ENCODE measurements at regions not wholly inside any gene's neighbourhood (a gene's known extent, or its start where the extent isn't known, plus 50 kb on each side); places are given as distances from the start of the nearest gene placed in this dataset.

DNA sequence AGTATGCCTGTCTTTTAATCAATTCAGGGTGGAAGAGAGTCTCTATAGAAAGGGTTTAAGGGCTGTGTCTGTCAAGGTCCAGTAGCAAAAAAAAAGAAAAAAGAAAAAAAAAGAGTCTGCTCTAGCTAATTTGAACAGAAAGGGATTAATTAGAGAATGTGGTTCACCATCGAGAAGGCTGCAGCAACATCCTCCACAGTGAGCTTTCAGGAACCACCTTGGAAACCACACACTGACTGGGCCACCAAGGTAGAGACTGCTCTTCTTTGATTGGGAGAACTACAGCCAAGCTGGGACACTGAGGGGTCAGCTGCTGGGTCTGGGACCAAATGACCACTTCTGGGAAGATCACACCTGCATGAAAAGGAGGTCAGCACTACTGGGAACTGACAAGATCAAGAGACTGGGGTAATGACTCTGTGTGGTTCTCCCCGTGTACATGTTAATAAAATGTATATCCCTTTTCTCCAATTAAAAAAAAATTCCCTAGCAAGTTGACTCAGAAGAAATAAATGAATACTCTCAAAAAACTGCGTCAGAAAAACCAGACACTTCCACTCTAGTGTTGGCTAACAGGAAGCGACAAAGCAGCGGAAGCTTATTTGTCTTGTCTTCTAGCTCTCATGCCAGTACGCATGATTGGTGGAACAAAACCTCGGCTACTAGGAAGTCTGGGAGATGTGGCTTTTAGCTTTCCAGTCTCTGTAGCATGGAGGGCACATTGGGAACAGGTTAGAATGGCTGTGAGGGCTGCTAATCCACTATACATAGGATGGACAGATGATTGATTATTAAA, 60.0 kb upstream of the IVNS1ABP start:
- TF ChIP-seq FOSL2 (IDR thresholded peaks at IDR 0.05; ENCODE audit: borderline replicate concordance, low read depth) (no peak), RXRA (IDR thresholded peaks at IDR 0.05; ENCODE audit: borderline replicate concordance, low read depth) (no peak), FOXJ3 (CRISPR knock-in tag; IDR thresholded peaks at IDR 0.05) (no peak)
- no peak overlapping the region for H3K9ac ChIP-seq
- ChIA-PET CTCF (no interaction called here), POLR2A (no interaction called here)
- no peaks in the 10 kb centered on the region for H3K79me2 ChIP-seq (ENCODE audit: insufficient read depth)
- no peaks in the 10 kb centered on the region for H3K36me3 ChIP-seq (replicated peaks in 1 of 2; ENCODE audit: control insufficient read depth in 1 of 2, insufficient read depth in 2 of 2, low read length in 1 of 2)
- H3F3A ChIP-seq (replicated peaks; ENCODE audit: insufficient read depth), result peaks cover 23% of the 10 kb centered on the region
- H3K4me3 ChIP-seq (ENCODE audit: low read depth in 2 of 2, low read length in 1 of 2), result no peak overlapping the region
- H2AFZ ChIP-seq (ENCODE audit: low read depth), result no peak overlapping the region
- no peaks in the 10 kb centered on the region for H3K9me3 ChIP-seq
- no peak overlapping the region for H3K4me2 ChIP-seq
- no peaks in the 10 kb centered on the region for H3K27me3 ChIP-seq (ENCODE audit: insufficient read depth)
- H3K9me2 ChIP-seq, result no peaks in the 10 kb centered on the region
- peaks cover 11 to 20% of the 10 kb centered on the region in 2 experiments; a peak in 3 of 4 replicates for H3K4me1 ChIP-seq (ENCODE audit: control insufficient read depth in 1 of 2, insufficient read depth in 2 of 2, low read depth in 1 of 2, low read length in 1 of 2)
- 74% methylated on average over 7 of the region's 7 CpGs for WGBS (ENCODE audit: low lambda C conversion rate)
- DNase-seq, result no peak
- H4K20me1 ChIP-seq (ENCODE audit: insufficient read depth), result no peaks in the 10 kb centered on the region
- H3K27ac ChIP-seq (ENCODE audit: low read depth in 2 of 2, low read length in 1 of 2), result peak overlapping the region in 1 of 2 experiments; percentile 31; a peak in 1 of 4 replicates

DNA sequence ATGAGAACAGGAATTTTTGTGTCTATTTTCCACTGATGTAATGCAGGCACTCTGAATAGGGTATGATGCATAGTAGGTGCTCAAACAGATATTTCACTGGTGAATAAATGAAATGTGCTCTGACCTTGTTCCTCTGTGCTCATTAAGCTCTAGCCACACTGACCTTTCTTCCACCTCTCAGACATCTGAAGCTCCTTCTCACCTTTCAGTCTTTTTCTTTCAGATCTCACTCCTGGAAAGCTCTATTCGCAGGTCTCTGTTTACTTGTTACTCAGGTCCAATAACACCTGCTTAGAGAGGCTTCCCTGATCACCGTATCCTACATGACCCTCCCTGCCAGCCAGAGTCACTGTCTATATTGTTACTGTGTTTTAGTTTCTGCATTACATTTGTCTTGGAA, 59.2 kb upstream of the IVNS1ABP start:
- no peaks in the 10 kb centered on the region for H3K9me3 ChIP-seq
- no peaks in the 10 kb centered on the region for H3K36me3 ChIP-seq (replicated peaks in 1 of 2; ENCODE audit: control insufficient read depth in 1 of 2, insufficient read depth in 2 of 2, low read length in 1 of 2)
- ChIA-PET CTCF (no interaction called here), POLR2A (no interaction called here)
- H3F3A ChIP-seq (replicated peaks; ENCODE audit: insufficient read depth), result peaks cover 23% of the 10 kb centered on the region
- H4K20me1 ChIP-seq (ENCODE audit: insufficient read depth), result no peaks in the 10 kb centered on the region
- no peak overlapping the region for H3K4me2 ChIP-seq
- H3K9ac ChIP-seq, result no peak overlapping the region
- DNase-seq, result no peak
- H3K79me2 ChIP-seq (ENCODE audit: insufficient read depth), result no peaks in the 10 kb centered on the region
- TF ChIP-seq RXRA (IDR thresholded peaks at IDR 0.05; ENCODE audit: borderline replicate concordance, low read depth) (no peak), GABPA (IDR thresholded peaks at IDR 0.05; ENCODE audit: low read depth) (no peak), GATA2 (CRISPR knock-in tag; IDR thresholded peaks at IDR 0.05) (no peak), EZH2phosphoT487 (IDR thresholded peaks at IDR 0.05; ENCODE audit: borderline replicate concordance, low read depth) (no peak), NFIC (IDR thresholded peaks at IDR 0.05; ENCODE audit: borderline replicate concordance) (no peak), CHD2 (IDR thresholded peaks at IDR 0.05; ENCODE audit: low read length, partially characterized antibody) (no peak), MXI1 (IDR thresholded peaks at IDR 0.05; ENCODE audit: low read depth, low read length) (no peak)
- TF ChIP-seq, protein P1, sequence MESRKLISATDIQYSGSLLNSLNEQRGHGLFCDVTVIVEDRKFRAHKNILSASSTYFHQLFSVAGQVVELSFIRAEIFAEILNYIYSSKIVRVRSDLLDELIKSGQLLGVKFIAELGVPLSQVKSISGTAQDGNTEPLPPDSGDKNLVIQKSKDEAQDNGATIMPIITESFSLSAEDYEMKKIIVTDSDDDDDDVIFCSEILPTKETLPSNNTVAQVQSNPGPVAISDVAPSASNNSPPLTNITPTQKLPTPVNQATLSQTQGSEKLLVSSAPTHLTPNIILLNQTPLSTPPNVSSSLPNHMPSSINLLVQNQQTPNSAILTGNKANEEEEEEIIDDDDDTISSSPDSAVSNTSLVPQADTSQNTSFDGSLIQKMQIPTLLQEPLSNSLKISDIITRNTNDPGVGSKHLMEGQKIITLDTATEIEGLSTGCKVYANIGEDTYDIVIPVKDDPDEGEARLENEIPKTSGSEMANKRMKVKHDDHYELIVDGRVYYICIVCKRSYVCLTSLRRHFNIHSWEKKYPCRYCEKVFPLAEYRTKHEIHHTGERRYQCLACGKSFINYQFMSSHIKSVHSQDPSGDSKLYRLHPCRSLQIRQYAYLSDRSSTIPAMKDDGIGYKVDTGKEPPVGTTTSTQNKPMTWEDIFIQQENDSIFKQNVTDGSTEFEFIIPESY (IDR thresholded peaks at IDR 0.05; ENCODE audit: borderline replicate concordance, low read depth), result no peak
- TF ChIP-seq, protein P2, sequence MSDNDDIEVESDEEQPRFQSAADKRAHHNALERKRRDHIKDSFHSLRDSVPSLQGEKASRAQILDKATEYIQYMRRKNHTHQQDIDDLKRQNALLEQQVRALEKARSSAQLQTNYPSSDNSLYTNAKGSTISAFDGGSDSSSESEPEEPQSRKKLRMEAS (IDR thresholded peaks at IDR 0.05; ENCODE audit: low read depth), result no peak
- TF ChIP-seq, protein P3, sequence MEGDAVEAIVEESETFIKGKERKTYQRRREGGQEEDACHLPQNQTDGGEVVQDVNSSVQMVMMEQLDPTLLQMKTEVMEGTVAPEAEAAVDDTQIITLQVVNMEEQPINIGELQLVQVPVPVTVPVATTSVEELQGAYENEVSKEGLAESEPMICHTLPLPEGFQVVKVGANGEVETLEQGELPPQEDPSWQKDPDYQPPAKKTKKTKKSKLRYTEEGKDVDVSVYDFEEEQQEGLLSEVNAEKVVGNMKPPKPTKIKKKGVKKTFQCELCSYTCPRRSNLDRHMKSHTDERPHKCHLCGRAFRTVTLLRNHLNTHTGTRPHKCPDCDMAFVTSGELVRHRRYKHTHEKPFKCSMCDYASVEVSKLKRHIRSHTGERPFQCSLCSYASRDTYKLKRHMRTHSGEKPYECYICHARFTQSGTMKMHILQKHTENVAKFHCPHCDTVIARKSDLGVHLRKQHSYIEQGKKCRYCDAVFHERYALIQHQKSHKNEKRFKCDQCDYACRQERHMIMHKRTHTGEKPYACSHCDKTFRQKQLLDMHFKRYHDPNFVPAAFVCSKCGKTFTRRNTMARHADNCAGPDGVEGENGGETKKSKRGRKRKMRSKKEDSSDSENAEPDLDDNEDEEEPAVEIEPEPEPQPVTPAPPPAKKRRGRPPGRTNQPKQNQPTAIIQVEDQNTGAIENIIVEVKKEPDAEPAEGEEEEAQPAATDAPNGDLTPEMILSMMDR (IDR thresholded peaks at IDR 0.05), result no peak
- H3K4me1 ChIP-seq (ENCODE audit: control insufficient read depth in 1 of 2, insufficient read depth in 2 of 2, low read depth in 1 of 2, low read length in 1 of 2), result peaks cover 11 to 20% of the 10 kb centered on the region in 2 experiments; a peak in 3 of 4 replicates
- no peaks in the 10 kb centered on the region for H3K27me3 ChIP-seq (ENCODE audit: insufficient read depth)
- WGBS (ENCODE audit: low lambda C conversion rate), result 73% methylated on average over 2 of the region's 2 CpGs
- no peaks in the 10 kb centered on the region for H3K9me2 ChIP-seq
- no peak overlapping the region for H2AFZ ChIP-seq (ENCODE audit: low read depth)
- H3K4me3 ChIP-seq (ENCODE audit: low read depth in 2 of 2, low read length in 1 of 2), result no peak overlapping the region
- no peak overlapping the region; a peak in 1 of 4 replicates for H3K27ac ChIP-seq (ENCODE audit: low read depth in 2 of 2, low read length in 1 of 2)
